ENCODE measurements at regions not wholly inside any gene's neighbourhood (a gene's known extent, or its start where the extent isn't known, plus 50 kb on each side); places are given as distances from the start of the nearest gene placed in this dataset.
A peak's percentile ranks its signal among the peaks of the same experiment; 100 is the strongest.
"Not testable (repeated sequence)": the region's sequence is repeated elsewhere in the genome, so short reads cannot be mapped to it uniquely, and the experiment has no call there.

DNA sequence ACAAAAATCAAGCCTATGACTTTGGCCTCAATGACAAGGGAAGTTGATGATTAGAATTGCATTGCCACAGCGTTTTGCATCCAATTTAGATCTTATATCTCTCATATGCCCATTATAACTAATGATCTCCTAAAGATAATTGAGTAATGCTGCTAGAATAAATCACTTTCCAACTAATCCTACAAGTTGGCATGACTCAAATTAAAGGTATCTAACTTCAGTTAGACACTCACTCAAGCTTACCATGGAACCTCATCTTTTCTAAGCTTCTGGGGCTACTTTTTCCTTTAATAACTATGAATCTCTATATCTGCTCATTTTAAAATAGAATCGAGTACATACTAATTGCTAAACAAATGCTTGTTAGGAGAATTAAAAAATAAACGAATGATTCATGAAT is 427.8 kb downstream of the BTG1 start:
- DNase-seq = no peak

GRCh38 chr12:91711925-91712324 is 433.7 kb downstream of the BTG1 start:
- DNase-seq = not testable (repeated sequence)

GRCh38 chr12:91706466-91706865 is 439.2 kb downstream of the BTG1 start:
- DNase-seq = no peak

- DNase-seq = peak; percentile 66
These were observed 441.2 kb downstream of the BTG1 start for GRCh38 chr12:91704446-91704845.

GRCh38 chr12:91703491-91704283 is 442.0 kb downstream of the BTG1 start:
- peak; percentile 54 for DNase-seq

DNA sequence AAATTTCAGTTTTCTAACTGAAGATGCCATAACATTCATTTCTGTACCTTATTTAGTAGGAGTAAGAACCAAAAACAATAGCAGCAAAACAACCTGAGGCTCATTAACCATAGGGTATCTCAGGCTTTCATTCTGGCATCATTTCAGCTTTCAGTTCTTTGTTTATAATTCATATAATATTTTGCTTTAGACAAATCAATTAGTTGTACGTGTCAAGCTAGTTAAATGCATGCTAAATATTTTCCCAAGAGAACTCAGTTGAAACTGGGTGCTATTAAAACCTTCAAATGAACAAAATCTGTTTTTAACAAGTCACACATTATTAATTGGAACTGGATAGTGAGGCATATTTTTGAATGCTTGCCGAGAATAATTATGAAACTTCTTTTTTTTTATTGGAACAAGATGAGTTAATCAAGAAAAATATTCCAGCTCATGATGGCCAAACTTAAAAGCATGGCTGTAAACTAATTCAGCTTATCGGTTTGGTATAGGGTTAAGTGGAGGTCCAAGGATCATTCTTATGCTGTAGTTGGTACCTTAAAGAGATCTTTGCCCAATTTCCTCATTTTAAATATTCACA is 442.7 kb downstream of the BTG1 start:
- DNase-seq = no peak

GRCh38 chr12:91695964-91696363 is 449.7 kb downstream of the BTG1 start:
- no peak for DNase-seq

DNA sequence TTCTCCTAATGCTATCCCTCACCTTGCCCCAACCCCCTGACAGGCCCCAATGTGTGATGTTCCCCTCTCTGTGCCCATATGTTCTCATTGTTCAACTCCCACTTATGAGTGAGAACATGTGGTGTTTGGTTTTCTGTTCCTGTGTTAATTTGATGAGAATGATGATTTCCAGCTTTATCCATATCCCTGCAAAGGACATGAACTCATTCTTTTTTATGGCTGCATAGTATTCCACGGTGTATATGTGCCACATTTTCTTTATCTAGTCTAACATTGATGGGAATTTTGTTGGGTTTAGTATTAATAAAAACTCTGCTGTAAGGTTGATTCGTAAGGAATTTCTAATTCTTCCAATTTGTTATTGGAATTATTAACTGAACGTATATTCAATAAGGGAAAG is 450.2 kb downstream of the BTG1 start:
- not testable (repeated sequence) for DNase-seq

GRCh38 chr12:91690531-91690930 is 455.1 kb downstream of the BTG1 start:
- DNase-seq = no peak

- DNase-seq = no peak
These were observed 458.3 kb downstream of the BTG1 start for GRCh38 chr12:91687052-91688017.

- DNase-seq = no peak
These were observed 459.7 kb downstream of the BTG1 start for GRCh38 chr12:91685917-91686316.

DNA sequence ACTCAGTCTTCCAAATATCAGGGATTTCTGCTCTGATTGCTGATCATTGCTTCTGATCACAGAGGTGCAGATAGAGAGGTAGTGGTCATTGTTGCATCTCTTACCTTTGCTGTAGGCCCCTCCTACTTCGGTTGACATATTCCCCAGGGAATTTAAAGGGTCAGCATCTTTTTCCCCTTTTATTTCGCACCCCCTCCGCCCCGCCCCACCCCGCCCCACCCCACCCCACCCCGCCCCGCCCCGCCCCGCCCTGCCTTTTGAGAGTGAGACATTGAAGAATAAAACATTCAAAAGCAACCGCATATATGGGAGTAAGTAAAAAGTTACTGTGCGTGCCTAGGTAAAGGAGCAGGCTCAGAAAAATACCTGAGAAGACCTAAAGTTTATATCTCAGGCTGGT is 463.9 kb downstream of the BTG1 start:
- DNase-seq = no peak

DNA sequence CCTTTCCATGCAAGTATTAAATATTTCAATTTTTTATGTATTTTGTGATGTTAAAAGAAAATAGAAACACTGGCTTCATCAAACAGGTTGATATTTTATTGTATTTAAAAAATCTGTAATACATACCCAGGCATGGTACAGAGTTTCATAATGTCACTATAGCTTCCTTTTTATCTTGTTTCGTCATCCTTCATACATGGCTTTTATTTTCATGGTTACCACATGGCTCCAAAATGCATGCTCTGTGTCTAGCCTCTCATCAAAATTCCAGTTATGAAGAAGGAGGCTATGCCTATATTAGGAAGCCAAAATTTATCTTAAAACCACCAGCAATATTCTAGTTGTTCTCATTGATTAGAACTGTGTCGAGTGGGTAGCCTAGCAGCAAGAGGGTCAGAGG is 464.8 kb downstream of the BTG1 start:
- DNase-seq = no peak

- DNase-seq = no peak
These were observed 468.1 kb downstream of the BTG1 start for GRCh38 chr12:91677556-91677955.

DNA sequence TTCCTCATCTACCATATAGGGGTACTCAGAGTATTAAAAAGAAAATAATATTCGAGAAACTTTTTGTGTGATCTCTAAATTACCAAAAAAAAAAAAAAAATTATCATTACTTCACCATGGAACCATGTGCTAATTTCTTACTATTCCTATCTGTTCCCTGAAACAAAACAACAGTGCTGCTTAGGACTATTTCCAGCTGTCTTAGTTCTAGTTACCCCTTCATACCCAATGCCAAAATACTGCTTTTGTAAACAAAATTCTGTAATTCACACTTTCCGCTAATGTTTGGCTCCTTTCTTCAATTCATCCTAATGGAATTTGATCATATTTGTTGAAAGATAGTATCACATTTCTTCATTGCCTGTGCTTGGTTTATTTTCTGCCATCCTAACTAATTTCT is 470.2 kb downstream of the BTG1 start:
- no peak for DNase-seq

- no peak for DNase-seq
These were observed 473.5 kb downstream of the BTG1 start for GRCh38 chr12:91672130-91672529.

- DNase-seq = no peak
These were observed 478.0 kb downstream of the BTG1 start for GRCh38 chr12:91667694-91668093.

DNA sequence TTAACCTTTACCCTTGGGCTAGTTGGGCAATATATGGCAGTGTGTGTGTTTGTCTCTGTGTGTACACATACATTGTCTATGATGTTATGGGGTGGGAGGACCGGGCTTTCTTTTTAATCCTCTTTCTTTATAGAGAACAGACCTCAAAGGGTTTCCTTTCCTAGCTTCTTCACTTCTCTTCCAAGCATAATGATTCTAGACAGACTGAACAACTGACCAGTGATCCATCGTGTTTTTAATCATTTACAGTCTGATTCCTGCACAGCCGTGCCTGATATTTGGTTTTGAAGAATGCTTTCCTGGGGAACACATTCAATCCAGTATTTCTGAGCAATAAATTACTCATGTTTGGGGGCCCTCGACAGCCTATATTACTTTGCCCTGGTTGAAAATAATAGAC is 481.1 kb upstream of the DCN start:
- no peak for DNase-seq

DNA sequence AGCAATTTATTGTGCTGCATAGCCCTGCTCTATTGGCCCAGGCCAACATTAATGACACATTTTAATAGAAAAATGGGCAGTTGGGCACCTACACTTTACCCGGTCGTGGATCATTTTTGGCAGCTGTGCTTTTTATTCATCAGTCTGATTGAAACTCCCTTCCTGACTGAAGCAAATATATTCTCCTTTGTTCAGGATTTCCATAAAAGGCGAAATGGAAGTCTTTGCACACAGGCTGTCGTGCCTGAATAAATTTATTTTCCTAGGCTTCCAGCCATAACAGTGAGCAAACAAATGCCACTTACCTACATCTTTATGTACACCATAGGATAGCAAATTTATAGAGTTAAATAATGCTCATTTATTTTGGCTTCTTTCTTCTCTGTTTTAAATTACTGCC is 480.7 kb upstream of the DCN start:
- peak; percentile 22 for DNase-seq

DNA sequence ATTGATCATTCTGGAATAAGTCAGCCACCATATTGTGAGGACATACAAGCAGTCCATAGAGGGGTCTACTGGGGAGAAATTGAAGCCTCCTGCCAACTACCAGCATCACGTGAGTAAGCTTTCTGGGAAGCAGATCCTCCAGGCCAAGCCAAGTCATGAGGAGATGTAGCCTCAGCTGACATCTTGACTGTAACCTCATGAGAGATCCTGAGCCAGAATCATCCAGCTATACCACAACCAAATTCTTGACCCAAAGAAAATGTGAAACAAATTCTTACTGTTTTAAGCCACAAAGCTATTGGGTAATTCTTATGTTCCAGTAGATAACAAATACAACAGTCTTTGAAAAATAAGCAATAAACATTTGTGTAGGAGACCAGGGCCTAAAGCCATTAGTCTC is 479.4 kb upstream of the DCN start:
- no peak for DNase-seq

GRCh38 chr12:91657032-91657431 is 474.4 kb upstream of the DCN start:
- no peak for DNase-seq

DNA sequence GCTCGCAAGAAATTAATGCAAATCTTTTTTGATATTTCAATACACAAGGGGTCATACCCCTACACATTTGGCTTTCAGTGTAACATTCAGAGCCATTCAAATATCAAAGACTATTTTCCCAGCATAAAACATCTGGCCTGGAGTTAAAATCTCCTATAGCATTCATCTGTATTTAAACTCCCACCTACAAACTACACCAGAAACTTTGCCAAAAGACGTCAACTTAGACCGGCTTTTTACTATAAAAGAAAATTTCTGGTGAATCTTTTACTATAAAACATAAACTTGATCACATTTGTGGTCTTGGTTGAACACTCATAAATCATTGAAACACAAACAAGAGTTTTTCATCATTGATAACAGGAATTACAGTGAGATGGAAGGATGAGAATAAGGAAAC is 473.3 kb upstream of the DCN start:
- no peak for DNase-seq

DNA sequence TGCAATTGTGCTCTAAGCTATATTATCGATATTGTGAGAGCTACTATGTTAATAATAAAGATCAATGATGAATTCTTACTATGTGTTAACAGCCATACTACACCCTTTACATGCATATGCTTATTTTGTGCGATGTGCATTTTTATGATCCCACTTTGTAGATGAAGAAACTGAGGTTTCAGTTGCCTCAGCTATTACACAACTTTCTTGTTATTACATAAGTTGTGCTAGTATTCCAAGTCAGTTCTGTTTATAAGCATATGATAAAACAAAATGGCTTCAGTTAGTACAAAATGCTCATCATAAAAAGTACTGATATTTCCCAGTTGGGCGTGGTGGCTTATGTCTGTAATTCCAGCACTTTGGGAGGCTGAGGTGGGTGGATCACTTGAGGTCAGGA is 471.5 kb upstream of the DCN start:
- no peak for DNase-seq

GRCh38 chr12:91651728-91652127 is 469.1 kb upstream of the DCN start:
- DNase-seq = no peak
